ENCODE measurements at regions not wholly inside any gene's neighbourhood (a gene's known extent, or its start where the extent isn't known, plus 50 kb on each side); places are given as distances from the start of the nearest gene placed in this dataset.

- no peak for DNase-seq
Measured at GRCh38 chr1:224565611-224566406, 50.3 kb upstream of the CNIH3 start.

Measured in right lung (tissue), 2 donors.